GM18498 (cell line): ENCODE measurements at regions not wholly inside any gene's neighbourhood (a gene's known extent, or its start where the extent isn't known, plus 50 kb on each side); places are given as distances from the start of the nearest gene placed in this dataset.

ENCODE experiments used
- ATAC-seq: cut with Tn5 transposase; IDR thresholded peaks from one replicate; pipeline ENCODE4 v1.9.1; 2021; ENCODE audit warnings: mild to moderate bottlenecking, moderate library complexity; ENCODE audit not compliant: unreplicated experiment

GRCh38 chr5:156103155-156103885 is 223.6 kb upstream of the SGCD start:
- no peak for ATAC-seq

- no peak for ATAC-seq
Measured at GRCh38 chr5:156109317-156110023, 217.5 kb upstream of the SGCD start.

- ATAC-seq = no peak
Measured at GRCh38 chr5:156119692-156120091, 207.3 kb upstream of the SGCD start.

- no peak for ATAC-seq
Measured at GRCh38 chr5:156120777-156121176, 206.2 kb upstream of the SGCD start.

- ATAC-seq = no peak
Measured at GRCh38 chr5:156121234-156121633, 205.7 kb upstream of the SGCD start.

- ATAC-seq = no peak
Measured at GRCh38 chr5:156121882-156122281, 205.1 kb upstream of the SGCD start.

GRCh38 chr5:156124708-156125107 is 202.3 kb upstream of the SGCD start:
- ATAC-seq = no peak

GRCh38 chr5:156125118-156125517 is 201.8 kb upstream of the SGCD start:
- ATAC-seq = no peak

GRCh38 chr5:156126716-156127115 is 200.2 kb upstream of the SGCD start:
- ATAC-seq = no peak

- ATAC-seq = no peak
Measured at GRCh38 chr5:156128026-156128425, 198.9 kb upstream of the SGCD start.

GRCh38 chr5:156134216-156134615 is 192.7 kb upstream of the SGCD start:
- ATAC-seq = no peak

GRCh38 chr5:156135531-156135930 is 191.4 kb upstream of the SGCD start:
- no peak for ATAC-seq

GRCh38 chr5:156137071-156137869 is 189.7 kb upstream of the SGCD start:
- no peak for ATAC-seq

- no peak for ATAC-seq
Measured at GRCh38 chr5:156142867-156143266, 184.1 kb upstream of the SGCD start.

- no peak for ATAC-seq
Measured at GRCh38 chr5:156147261-156147943, 179.6 kb upstream of the SGCD start.

GRCh38 chr5:156147944-156148285 is 179.0 kb upstream of the SGCD start:
- ATAC-seq = no peak

GRCh38 chr5:156148301-156148700 is 178.7 kb upstream of the SGCD start:
- ATAC-seq = no peak

GRCh38 chr5:156149213-156149612 is 177.8 kb upstream of the SGCD start:
- ATAC-seq = no peak

- ATAC-seq = no peak
Measured at GRCh38 chr5:156153602-156154001, 173.4 kb upstream of the SGCD start.

GRCh38 chr5:156154757-156155156 is 172.2 kb upstream of the SGCD start:
- no peak for ATAC-seq

GRCh38 chr5:156155598-156155997 is 171.4 kb upstream of the SGCD start:
- no peak for ATAC-seq
